ENCODE measurements at regions not wholly inside any gene's neighbourhood (a gene's known extent, or its start where the extent isn't known, plus 50 kb on each side); places are given as distances from the start of the nearest gene placed in this dataset.

DNA sequence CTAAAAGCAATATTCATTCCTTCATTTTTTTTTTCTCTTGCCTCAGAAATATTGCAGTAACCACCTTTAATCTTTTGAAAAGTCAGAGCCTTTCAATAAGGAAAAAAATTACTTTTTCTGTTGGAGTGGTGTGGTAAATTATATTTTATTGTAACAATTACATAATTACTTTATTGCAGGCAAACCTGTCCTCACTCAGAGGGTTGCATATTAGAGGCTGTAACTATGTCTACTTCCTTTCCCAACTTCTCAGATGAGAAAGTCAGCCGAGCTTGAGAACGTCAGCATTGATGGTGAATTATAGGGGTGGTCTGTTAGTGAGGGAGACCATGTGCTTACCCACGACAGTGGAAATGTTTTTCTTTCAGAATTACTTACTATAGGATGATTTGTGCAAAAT, 611.8 kb downstream of the KIF4B start:
- Histone ChIP-seq H3K9me3 (ENCODE audit: control insufficient read depth in 3 of 3, low read length in 3 of 3) (no peaks in the 10 kb centered on the region), H3K36me3 (ENCODE audit: control insufficient read depth in 3 of 3, insufficient read depth in 3 of 3, low read length in 3 of 3) (no peaks in the 10 kb centered on the region), H3K4me1 (ENCODE audit: control insufficient read depth in 3 of 3, insufficient read depth in 3 of 3, low read length in 3 of 3) (no peaks in the 10 kb centered on the region), H3K27ac (ENCODE audit: low read depth, low read length) (no peak overlapping the region), H3K9ac (ENCODE audit: low read depth in 1 of 3, low read length in 3 of 3) (no peak overlapping the region), H3K27me3 (ENCODE audit: control insufficient read depth in 3 of 3, insufficient read depth in 3 of 3, low read length in 3 of 3) (no peaks in the 10 kb centered on the region), H3K4me3 (ENCODE audit: low read length in 3 of 3) (no peak overlapping the region)

DNA sequence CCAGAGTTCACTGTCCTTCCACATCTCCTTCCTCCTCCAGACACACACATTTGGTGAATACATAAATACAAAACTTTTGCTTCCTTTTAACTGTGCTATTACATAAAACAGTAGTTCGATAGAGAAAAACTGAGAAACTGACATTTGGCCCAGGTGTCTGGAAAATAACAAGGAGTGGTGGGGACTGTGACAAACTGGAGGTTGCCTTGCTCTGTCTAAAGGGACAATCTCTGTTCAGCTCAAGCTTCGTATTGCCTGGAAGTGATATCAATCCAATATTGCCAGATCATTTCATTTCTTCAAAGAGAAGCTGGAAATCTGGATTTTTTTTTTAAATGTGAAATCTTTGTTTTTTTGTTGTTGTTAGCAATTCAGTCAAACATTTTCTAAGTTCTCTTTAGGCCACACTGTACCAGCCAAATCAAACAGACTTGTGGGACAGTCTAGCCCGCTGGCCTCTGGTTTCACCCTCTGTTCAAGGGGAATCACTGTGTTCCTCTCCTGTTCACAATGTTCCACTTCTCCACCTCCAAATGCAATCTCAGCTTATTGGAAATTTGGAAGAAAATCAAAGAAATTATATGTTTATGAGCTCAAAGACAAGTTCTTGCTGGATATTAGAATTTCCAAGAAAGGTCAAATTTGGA, 612.5 kb downstream of the KIF4B start:
- Histone ChIP-seq H3K4me1 (ENCODE audit: control insufficient read depth in 3 of 3, insufficient read depth in 3 of 3, low read length in 3 of 3) (no peaks in the 10 kb centered on the region), H3K4me3 (ENCODE audit: low read length in 3 of 3) (no peak overlapping the region), H3K36me3 (ENCODE audit: control insufficient read depth in 3 of 3, insufficient read depth in 3 of 3, low read length in 3 of 3) (no peaks in the 10 kb centered on the region), H3K9ac (ENCODE audit: low read depth in 1 of 3, low read length in 3 of 3) (no peak overlapping the region), H3K27me3 (ENCODE audit: control insufficient read depth in 3 of 3, insufficient read depth in 3 of 3, low read length in 3 of 3) (no peaks in the 10 kb centered on the region), H3K9me3 (ENCODE audit: control insufficient read depth in 3 of 3, low read length in 3 of 3) (no peaks in the 10 kb centered on the region), H3K27ac (ENCODE audit: low read depth, low read length) (no peak overlapping the region)

DNA sequence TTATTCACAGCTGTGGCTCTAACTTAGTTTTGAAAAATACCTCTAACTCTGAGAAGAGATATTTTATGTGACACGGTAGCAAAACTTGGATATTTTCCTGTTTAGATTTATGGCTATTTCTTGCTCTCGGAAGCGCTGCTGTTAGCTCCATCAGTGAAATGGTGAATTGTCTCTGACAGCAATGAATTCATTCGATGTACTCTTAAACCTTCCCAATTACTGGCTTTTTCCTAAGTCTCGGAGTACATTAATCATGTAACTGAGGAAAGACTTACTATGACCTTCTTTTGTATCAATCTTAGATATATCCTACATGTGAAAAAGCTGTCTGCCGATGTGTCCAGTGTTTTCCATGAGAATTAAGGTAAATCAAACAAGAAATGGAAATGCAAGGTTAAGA, 613.0 kb downstream of the KIF4B start:
- Histone ChIP-seq H3K9ac (ENCODE audit: low read depth in 1 of 3, low read length in 3 of 3) (no peak overlapping the region), H3K4me3 (ENCODE audit: low read length in 3 of 3) (no peak overlapping the region), H3K9me3 (ENCODE audit: control insufficient read depth in 3 of 3, low read length in 3 of 3) (no peaks in the 10 kb centered on the region), H3K36me3 (ENCODE audit: control insufficient read depth in 3 of 3, insufficient read depth in 3 of 3, low read length in 3 of 3) (no peaks in the 10 kb centered on the region), H3K27ac (ENCODE audit: low read depth, low read length) (no peak overlapping the region), H3K27me3 (ENCODE audit: control insufficient read depth in 3 of 3, insufficient read depth in 3 of 3, low read length in 3 of 3) (no peaks in the 10 kb centered on the region), H3K4me1 (ENCODE audit: control insufficient read depth in 3 of 3, insufficient read depth in 3 of 3, low read length in 3 of 3) (no peaks in the 10 kb centered on the region)

DNA sequence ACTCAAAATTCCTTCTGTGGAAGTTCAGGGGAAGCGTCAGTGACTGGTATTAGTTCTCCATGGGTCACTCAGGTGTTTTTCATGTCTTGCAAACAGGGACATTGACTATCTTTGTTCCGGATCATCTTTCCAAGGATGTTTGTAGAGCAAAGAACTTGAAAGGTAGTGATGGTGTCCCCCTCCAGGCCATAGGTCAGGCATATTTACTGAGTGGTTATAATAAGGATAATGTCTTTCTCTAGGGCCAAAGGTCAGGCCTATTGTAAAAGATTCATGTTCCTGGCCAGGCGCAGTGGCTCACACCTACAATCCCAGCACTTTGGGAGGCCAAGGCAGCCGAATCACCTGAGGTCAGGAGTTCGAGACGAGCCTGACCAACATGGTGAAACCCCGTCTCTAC, 614.8 kb downstream of the KIF4B start:
- H3K4me1 ChIP-seq (ENCODE audit: control insufficient read depth in 3 of 3, insufficient read depth in 3 of 3, low read length in 3 of 3), result no peaks in the 10 kb centered on the region
- no peaks in the 10 kb centered on the region for H3K27me3 ChIP-seq (ENCODE audit: control insufficient read depth in 3 of 3, insufficient read depth in 3 of 3, low read length in 3 of 3)
- no peaks in the 10 kb centered on the region for H3K36me3 ChIP-seq (ENCODE audit: control insufficient read depth in 3 of 3, insufficient read depth in 3 of 3, low read length in 3 of 3)
- no peaks in the 10 kb centered on the region for H3K9me3 ChIP-seq (ENCODE audit: control insufficient read depth in 3 of 3, low read length in 3 of 3)
- no peak overlapping the region for H3K27ac ChIP-seq (ENCODE audit: low read depth, low read length)
- no peak overlapping the region for H3K9ac ChIP-seq (ENCODE audit: low read depth in 1 of 3, low read length in 3 of 3)
- H3K4me3 ChIP-seq (ENCODE audit: low read length in 3 of 3), result no peak overlapping the region

DNA sequence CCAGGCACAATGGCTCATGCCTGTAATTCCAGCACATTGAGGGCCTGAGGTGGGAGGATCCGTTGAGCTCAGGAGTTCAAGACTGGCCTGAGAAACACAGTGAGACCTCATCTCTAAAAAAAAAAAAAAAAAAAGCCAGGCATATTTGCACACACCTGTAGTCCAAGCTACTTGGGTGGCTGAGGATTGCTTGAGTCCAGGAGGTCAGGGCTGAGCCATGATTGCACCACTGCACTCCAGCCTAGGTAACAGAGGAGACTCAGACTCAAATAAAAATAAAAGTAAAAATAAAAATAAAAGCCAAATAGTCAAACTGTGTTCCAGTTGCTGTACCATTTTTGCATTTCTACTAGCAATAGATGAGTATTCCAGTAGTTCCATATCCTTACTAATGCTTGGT, 616.0 kb downstream of the KIF4B start:
- Histone ChIP-seq H3K4me1 (ENCODE audit: control insufficient read depth in 3 of 3, insufficient read depth in 3 of 3, low read length in 3 of 3) (peaks cover 0 to 4% (median 0%) of the 10 kb centered on the region in 3 donors), H3K9ac (ENCODE audit: low read depth in 1 of 3, low read length in 3 of 3) (no peak overlapping the region), H3K27ac (ENCODE audit: low read depth, low read length) (no peak overlapping the region), H3K4me3 (ENCODE audit: low read length in 3 of 3) (no peak overlapping the region), H3K27me3 (ENCODE audit: control insufficient read depth in 3 of 3, insufficient read depth in 3 of 3, low read length in 3 of 3) (no peaks in the 10 kb centered on the region), H3K9me3 (ENCODE audit: control insufficient read depth in 3 of 3, low read length in 3 of 3) (no peaks in the 10 kb centered on the region), H3K36me3 (ENCODE audit: control insufficient read depth in 3 of 3, insufficient read depth in 3 of 3, low read length in 3 of 3) (no peaks in the 10 kb centered on the region)

DNA sequence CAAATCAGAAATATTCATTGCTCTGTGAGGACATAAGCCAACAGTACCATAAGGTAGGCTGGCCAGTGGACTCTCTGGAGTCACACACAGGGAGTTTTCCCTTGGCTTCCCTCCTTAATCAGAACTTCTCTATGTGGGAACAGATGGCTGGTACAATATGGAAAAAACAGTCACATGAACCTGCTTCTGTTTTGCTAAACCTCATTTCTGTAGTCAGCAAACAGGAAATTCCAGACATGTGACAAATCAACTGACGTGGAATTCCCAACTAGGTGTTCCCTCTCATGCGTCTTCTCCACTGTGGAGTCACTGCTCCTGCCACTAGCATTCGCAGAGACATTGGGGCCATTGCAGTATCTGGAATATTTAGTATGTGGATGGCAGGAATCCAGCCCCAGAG, 617.6 kb downstream of the KIF4B start:
- no peaks in the 10 kb centered on the region for H3K9me3 ChIP-seq (ENCODE audit: control insufficient read depth in 3 of 3, low read length in 3 of 3)
- H3K4me3 ChIP-seq (ENCODE audit: low read length in 3 of 3), result no peak overlapping the region
- no peaks in the 10 kb centered on the region for H3K36me3 ChIP-seq (ENCODE audit: control insufficient read depth in 3 of 3, insufficient read depth in 3 of 3, low read length in 3 of 3)
- H3K4me1 ChIP-seq (ENCODE audit: control insufficient read depth in 3 of 3, insufficient read depth in 3 of 3, low read length in 3 of 3), result peaks cover 0 to 6% (median 0%) of the 10 kb centered on the region in 3 donors
- H3K27ac ChIP-seq (ENCODE audit: low read depth, low read length), result no peak overlapping the region
- H3K9ac ChIP-seq (ENCODE audit: low read depth in 1 of 3, low read length in 3 of 3), result no peak overlapping the region
- H3K27me3 ChIP-seq (ENCODE audit: control insufficient read depth in 3 of 3, insufficient read depth in 3 of 3, low read length in 3 of 3), result no peaks in the 10 kb centered on the region

DNA sequence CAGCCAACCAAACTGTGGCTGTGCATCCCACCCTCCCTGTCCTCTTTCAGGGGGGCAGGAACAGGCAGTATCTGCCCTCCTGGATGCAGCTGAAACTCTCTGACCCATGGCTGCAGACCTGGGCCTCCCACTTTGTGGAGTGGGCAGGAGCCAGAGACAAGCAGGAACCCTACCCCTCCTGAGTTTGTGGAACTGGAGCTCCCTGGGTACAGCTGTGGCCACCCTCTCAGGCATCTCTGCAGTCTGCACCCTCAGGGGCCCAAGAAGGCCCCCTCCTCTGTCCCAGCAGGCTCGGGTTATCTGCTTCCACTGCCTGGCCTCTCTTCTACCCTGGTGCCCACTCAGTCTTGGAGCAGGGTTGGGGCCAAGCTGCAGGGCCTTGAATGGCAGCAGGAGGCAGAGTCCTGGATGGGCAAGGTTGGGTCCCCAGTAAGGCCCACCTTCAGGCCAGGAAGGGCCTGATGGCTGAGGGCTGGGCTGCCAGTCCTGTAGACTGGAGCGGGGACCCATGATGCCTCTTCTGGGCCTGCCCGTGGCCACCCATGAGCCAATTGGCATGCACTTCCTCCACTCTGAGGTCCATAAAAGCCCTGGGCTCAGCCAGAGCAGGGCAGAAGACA, 619.9 kb downstream of the KIF4B start:
- Histone ChIP-seq H3K9me3 (ENCODE audit: control insufficient read depth in 3 of 3, low read length in 3 of 3) (no peaks in the 10 kb centered on the region), H3K9ac (ENCODE audit: low read depth in 1 of 3, low read length in 3 of 3) (no peak overlapping the region), H3K27ac (ENCODE audit: low read depth, low read length) (no peak overlapping the region), H3K27me3 (ENCODE audit: control insufficient read depth in 3 of 3, insufficient read depth in 3 of 3, low read length in 3 of 3) (no peaks in the 10 kb centered on the region), H3K36me3 (ENCODE audit: control insufficient read depth in 3 of 3, insufficient read depth in 3 of 3, low read length in 3 of 3) (no peaks in the 10 kb centered on the region), H3K4me3 (ENCODE audit: low read length in 3 of 3) (no peak overlapping the region), H3K4me1 (ENCODE audit: control insufficient read depth in 3 of 3, insufficient read depth in 3 of 3, low read length in 3 of 3) (peaks cover 0 to 6% (median 0%) of the 10 kb centered on the region in 3 donors)

DNA sequence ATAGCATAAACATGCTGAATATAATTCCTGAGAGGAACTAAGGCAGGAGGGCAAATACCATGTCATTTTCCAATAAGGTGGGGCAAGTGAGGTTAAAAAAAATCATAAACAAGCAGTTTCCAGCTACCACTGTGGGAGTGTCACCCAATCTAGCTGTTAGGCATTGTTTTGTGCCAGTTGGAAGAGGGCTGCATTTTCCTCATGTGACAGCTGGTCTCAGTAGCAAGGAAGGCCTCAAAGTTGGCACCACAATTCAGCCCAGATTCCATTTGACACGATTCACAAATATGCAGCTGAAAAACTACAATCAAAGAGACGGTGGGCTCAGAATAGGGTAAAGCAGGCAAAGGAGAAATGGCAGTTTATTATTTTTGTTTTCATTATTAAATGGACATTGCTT, 636.1 kb downstream of the KIF4B start:
- Histone ChIP-seq H3K4me3 (ENCODE audit: low read length in 3 of 3) (no peak overlapping the region), H3K4me1 (ENCODE audit: control insufficient read depth in 3 of 3, insufficient read depth in 3 of 3, low read length in 3 of 3) (peaks cover 0 to 4% (median 3%) of the 10 kb centered on the region in 3 donors), H3K9ac (ENCODE audit: low read depth in 1 of 3, low read length in 3 of 3) (no peak overlapping the region), H3K27ac (ENCODE audit: low read depth, low read length) (no peak overlapping the region), H3K36me3 (ENCODE audit: control insufficient read depth in 3 of 3, insufficient read depth in 3 of 3, low read length in 3 of 3) (no peaks in the 10 kb centered on the region), H3K27me3 (ENCODE audit: control insufficient read depth in 3 of 3, insufficient read depth in 3 of 3, low read length in 3 of 3) (no peaks in the 10 kb centered on the region), H3K9me3 (ENCODE audit: control insufficient read depth in 3 of 3, low read length in 3 of 3) (no peaks in the 10 kb centered on the region)

DNA sequence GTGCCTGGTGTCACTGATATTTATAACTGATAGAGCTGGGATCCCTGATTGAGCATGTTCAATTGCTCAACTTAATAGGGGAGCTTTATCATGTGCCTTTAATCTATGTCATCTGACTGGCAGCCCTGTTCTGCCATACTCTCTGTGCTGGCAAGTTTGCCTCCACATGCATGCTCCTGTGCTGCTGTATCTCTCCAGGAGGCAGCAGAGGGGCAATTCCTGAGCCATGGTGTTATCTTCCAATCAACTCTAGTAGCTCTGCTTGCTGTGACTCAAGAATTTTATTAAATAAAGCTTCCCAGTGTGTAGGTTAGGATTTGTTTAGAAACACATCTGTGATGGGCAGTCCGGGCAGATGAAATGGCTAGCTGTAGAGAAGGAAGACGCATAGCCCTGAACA, 642.0 kb downstream of the KIF4B start:
- no peaks in the 10 kb centered on the region for H3K27me3 ChIP-seq (ENCODE audit: control insufficient read depth in 3 of 3, insufficient read depth in 3 of 3, low read length in 3 of 3)
- no peaks in the 10 kb centered on the region for H3K9me3 ChIP-seq (ENCODE audit: control insufficient read depth in 3 of 3, low read length in 3 of 3)
- H3K4me1 ChIP-seq (ENCODE audit: control insufficient read depth in 3 of 3, insufficient read depth in 3 of 3, low read length in 3 of 3), result no peaks in the 10 kb centered on the region
- H3K9ac ChIP-seq (ENCODE audit: low read depth in 1 of 3, low read length in 3 of 3), result no peak overlapping the region
- no peak overlapping the region for H3K27ac ChIP-seq (ENCODE audit: low read depth, low read length)
- no peaks in the 10 kb centered on the region for H3K36me3 ChIP-seq (ENCODE audit: control insufficient read depth in 3 of 3, insufficient read depth in 3 of 3, low read length in 3 of 3)
- H3K4me3 ChIP-seq (ENCODE audit: low read length in 3 of 3), result no peak overlapping the region

DNA sequence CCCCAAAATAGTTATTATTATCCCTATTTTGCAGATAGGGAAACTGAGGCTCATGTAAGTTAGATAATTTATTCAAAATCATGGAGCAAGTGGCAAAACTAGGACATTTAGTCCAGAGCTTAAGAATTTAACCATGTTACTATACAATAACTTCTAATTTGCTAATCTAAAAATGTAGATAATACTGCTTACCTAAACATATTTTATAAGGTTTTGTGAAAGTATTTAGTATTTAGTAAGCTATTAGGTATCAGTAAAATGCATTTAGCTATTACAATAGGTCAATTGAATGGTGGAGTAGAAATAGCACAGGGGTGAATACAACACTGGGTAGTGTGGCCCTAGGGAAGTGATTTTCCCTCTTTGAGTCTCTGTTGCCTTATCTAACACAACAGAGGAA, 648.3 kb downstream of the KIF4B start:
- H3K36me3 ChIP-seq (ENCODE audit: control insufficient read depth in 3 of 3, insufficient read depth in 3 of 3, low read length in 3 of 3), result no peaks in the 10 kb centered on the region
- no peak overlapping the region for H3K9ac ChIP-seq (ENCODE audit: low read depth in 1 of 3, low read length in 3 of 3)
- H3K9me3 ChIP-seq (ENCODE audit: control insufficient read depth in 3 of 3, low read length in 3 of 3), result no peaks in the 10 kb centered on the region
- no peaks in the 10 kb centered on the region for H3K27me3 ChIP-seq (ENCODE audit: control insufficient read depth in 3 of 3, insufficient read depth in 3 of 3, low read length in 3 of 3)
- H3K4me3 ChIP-seq (ENCODE audit: low read length in 3 of 3), result no peak overlapping the region
- no peak overlapping the region for H3K27ac ChIP-seq (ENCODE audit: low read depth, low read length)
- no peaks in the 10 kb centered on the region for H3K4me1 ChIP-seq (ENCODE audit: control insufficient read depth in 3 of 3, insufficient read depth in 3 of 3, low read length in 3 of 3)

Data from skeletal muscle tissue (tissue), 3 donors.